ENCODE measurements at regions not wholly inside any gene's neighbourhood (a gene's known extent, or its start where the extent isn't known, plus 50 kb on each side); places are given as distances from the start of the nearest gene placed in this dataset.

GRCh38 chr10:35808344-35808743 lies 166.2 kb upstream of the FZD8 start:
- TF ChIP-seq, protein P1, sequence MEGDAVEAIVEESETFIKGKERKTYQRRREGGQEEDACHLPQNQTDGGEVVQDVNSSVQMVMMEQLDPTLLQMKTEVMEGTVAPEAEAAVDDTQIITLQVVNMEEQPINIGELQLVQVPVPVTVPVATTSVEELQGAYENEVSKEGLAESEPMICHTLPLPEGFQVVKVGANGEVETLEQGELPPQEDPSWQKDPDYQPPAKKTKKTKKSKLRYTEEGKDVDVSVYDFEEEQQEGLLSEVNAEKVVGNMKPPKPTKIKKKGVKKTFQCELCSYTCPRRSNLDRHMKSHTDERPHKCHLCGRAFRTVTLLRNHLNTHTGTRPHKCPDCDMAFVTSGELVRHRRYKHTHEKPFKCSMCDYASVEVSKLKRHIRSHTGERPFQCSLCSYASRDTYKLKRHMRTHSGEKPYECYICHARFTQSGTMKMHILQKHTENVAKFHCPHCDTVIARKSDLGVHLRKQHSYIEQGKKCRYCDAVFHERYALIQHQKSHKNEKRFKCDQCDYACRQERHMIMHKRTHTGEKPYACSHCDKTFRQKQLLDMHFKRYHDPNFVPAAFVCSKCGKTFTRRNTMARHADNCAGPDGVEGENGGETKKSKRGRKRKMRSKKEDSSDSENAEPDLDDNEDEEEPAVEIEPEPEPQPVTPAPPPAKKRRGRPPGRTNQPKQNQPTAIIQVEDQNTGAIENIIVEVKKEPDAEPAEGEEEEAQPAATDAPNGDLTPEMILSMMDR (IDR thresholded peaks at IDR 0.05 in 4 of 5, conservative IDR thresholded peaks at IDR 0.05 in 1 of 5), result no peak
- TF ChIP-seq POLR2A (IDR thresholded peaks at IDR 0.05), result no peak

Data from gastrocnemius medialis (tissue), 4 donors.